ENCODE measurements at regions not wholly inside any gene's neighbourhood (a gene's known extent, or its start where the extent isn't known, plus 50 kb on each side); places are given as distances from the start of the nearest gene placed in this dataset.

DNA sequence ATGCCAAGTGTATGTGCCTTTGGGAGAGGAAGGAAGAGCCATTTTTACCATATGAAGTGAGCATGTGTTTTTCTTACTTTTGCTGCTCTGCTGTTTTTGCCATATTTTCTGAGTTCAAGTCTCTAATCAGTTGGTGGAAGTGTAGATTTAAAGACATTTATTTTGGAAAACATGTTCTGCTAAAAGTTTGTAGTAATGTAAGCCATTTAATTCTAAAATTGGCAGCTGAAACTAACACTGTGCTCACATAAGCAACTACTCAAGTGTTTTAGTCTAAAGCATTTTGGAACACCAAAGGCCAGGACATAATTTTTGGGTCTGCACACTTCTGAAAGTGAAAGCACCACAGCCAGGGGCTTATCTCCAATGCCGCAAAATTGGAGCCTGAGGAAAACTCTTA, 363.4 kb upstream of the ZNF608 start:
- TF ChIP-seq GATA2 (IDR thresholded peaks at IDR 0.05; ENCODE audit: low read depth, low read length) (no peak), GATA3 (IDR thresholded peaks at IDR 0.05; ENCODE audit: low read depth, low read length) (no peak)

All from SH-SY5Y (cell line).